HG03196 (cell line): ENCODE measurements at regions not wholly inside any gene's neighbourhood (a gene's known extent, or its start where the extent isn't known, plus 50 kb on each side); places are given as distances from the start of the nearest gene placed in this dataset.
"Not testable (repeated sequence)": the region's sequence is repeated elsewhere in the genome, so short reads cannot be mapped to it uniquely, and the experiment has no call there.

Experiments used
- ATAC-seq: cut with Tn5 transposase; IDR thresholded peaks from one replicate; pipeline ENCODE4 v1.9.1; 2021; ENCODE audit not compliant: unreplicated experiment

DNA sequence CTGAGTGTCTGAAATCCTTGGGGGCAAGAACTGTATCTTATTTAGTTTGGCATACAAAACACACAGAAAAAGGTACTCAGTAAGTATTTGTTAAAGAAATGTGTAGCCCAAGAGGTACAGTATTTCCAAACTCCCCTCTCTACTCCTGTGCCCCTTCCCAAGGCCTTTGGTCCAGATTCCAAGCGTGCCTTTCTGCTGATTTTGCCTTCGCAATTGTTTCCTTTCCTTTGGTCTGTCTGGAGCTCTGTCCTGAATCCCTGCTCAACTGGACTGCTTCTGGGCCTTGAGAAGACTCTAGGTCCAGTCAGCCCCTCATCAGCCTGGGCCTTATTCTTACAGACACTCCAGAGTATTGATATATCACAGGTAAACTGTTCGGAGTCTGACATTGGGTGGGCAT, 122.2 kb upstream of the SYNCRIP start:
- ATAC-seq, result no peak

DNA sequence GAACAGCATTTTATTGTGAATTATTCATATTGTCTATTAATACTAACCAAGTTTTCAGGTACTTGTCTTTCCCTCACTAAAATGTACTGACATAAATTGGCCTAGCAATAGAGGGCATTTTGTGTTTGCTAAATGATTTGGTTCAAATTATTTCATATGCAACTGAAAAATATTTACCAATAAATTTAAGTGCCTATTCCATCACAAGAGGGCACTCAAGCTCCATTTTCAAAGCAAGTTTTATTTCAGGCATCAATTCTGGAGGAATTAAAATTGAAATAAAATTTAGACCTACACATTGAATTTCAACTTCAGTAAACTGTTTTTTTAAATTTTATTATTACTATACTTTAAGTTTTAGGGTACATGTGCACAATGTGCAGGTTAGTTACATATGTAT, 114.3 kb upstream of the SYNCRIP start:
- ATAC-seq, result no peak

DNA sequence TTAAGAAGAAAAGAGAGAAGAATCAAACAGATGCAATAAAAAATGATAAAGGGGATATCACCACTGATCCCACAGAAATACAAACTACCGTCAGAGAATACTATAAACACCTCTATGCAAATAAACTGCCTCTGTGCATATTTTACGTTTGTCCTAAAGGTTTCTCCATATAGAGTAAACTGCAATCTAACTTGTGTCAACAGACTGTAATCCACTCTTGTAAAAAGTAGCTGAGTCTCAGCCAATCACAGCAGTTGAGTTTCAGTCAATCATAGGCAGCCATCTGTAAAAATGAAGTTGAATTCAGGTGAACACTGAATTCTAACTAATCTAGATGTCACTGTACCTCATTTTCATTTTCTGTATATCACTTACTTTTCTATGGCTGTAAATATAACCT, 112.2 kb upstream of the SYNCRIP start:
- no peak for ATAC-seq

DNA sequence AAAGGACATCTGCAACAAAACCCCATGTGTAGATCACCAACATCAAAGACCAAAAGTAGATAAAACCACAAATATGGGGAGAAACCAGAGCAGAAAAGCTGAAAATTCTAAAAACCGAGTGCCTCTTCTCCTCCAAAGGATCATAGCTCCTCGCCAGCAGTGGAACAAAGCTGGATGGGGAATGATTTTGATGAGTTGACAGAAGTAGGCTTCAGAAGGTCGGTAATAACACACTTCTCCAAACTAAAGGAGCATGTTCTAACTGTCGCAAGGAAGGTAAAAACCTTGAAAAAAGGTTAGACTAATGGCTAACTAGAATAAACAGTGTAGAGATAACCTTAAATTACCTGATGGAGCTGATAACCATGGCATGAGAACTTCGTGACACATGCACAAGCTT, 109.9 kb upstream of the SYNCRIP start:
- no peak for ATAC-seq

DNA sequence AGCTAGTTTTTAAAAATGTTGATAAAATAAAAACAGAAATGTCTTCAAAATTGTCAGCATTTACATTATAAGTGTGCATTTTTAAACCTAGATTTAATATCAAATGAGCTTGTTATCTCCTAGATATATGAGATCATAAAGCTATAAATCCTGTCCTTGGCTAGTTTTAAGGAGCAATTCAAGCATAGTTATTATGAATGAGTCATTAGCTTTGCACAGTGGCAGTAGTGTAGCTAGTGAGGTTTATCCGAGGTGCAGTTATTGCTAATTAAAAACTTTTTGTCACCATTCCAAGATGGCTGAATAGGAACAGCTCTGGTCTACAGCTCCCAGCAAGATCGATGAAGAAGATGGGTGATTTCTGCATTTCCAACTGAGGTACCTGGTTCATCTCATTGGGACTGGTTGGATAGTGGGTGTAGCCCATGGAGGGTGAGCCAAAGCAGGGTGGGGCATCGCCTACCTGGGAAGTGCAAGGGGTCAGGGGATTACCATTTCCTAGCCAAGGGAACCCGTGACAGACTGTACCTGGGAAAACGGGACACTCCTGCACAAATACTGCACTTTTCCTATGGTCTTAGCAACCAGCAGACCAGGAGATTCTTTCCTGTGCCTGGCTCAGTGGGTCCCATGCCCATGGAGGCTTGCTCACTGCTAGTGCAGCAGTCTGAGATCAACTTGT, 108.8 kb upstream of the SYNCRIP start:
- no peak for ATAC-seq

DNA sequence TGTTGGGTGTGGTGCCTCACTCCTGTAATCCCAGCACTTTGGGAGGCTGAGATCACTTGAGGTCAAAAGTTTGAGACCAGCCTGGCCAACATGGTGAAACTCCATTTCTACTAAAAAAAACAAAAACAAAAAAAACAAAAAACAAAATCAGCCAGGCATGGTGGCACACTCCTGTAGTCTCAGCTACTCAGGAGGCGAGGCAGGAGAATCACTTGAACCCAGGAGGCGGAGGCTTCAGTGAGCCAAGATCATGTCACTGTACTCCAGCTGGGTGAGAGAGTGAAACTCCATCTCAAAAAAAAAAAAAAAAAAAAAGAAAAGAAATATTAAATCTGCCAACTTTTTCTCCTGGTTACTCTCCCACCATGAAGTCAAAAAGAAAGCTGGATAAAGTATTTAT, 107.5 kb upstream of the SYNCRIP start:
- ATAC-seq, result not testable (repeated sequence)

DNA sequence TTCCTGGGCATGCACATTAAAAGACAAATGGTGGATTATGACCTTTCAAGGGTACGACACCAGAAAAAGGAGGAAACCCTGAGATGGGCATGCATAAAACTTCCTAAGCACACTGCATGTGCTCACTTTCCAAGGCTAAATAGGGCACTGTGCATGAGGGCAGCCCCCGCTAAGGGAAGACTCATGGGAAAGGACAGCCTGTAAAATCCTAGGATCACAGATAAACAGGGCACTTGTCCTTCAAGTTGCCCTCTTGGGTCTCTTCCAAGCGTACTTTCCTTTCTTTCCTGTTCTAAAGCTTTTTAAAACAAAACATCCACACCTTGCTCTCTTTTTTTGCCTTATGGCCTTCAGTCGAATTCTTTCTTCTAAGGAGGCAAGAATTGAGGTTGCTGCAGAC, 106.5 kb upstream of the SYNCRIP start:
- ATAC-seq, result no peak

DNA sequence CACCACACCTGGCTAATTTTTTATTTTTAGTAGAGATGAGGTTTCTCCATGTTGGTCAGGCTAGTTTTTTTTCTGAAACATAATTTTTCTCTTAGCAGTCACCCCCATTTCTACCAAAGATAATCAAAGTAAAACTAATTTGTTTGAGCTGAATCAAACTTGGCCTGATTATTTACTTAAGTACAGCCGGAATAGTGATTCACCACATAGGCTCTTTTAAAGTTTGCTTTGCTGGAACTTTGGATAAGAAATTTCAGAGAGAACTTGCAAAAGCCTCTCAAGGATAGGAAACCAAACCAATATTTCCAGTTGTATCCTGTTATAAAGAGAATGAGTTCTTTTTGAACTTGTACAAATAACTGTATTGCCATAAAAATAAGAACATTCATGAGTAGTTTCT, 105.0 kb upstream of the SYNCRIP start:
- ATAC-seq, result no peak

DNA sequence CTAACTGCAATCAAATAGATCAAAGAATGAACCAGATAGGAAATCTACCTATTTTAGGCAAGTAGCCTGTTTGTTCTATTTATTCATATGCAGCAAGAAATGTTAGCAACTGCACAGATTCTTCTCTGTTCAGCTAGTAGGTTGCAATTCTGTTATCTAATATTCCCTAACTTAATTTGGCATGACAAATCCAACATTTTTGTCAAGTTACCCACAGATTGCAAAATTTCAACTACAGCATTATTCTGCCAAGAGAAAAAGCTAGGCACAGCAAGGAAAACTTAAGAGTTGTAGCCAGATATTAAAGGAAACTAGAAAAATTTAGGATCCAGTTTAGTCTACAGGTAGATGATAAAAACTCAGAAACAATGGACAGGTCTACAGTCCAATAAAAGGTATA, 104.4 kb upstream of the SYNCRIP start:
- no peak for ATAC-seq

DNA sequence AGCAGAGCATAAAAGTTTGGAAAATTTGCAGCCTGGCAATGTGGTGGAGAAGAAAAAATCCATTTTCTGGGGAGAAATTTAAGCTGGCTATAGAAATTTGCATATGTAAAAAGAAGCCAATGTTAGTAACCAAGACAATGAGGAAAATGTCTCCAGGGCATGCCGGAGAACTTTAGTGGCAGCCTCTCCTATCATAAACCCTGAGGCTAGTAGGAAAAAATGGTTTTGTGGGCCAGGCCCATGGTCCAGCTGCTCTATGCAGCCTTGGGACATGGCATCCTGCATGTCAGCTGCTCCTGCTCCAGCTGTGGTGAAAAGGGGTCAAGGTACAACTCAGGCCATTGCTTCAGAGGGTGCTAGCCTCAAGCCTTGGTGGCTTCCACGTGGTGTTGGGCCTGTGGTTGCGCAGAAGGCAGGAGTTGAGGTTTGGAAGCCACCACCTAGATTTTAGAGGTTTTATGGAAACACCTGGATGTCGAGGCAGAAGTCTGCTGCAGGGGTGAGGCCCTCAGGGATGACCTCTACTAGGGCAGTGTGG, 101.8 kb upstream of the SYNCRIP start:
- ATAC-seq, result no peak

DNA sequence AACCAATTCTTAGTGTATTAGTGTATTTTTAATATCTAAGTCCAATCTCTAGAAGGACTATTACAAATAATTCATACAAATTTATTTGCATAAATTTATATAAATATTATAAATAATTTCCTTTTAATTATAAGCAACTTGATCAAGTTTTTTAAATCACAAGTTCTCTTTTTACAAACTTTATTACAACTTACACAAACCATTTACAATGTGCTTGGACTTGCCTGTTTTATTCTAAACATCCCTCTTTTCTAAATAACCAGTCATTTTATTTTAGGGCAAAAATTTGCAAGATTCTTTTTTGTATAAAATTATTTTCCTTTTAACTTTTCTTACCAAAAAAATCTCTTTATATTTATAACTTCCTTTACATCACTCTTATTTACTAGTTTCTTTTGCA, 83.5 kb upstream of the SYNCRIP start:
- no peak for ATAC-seq

DNA sequence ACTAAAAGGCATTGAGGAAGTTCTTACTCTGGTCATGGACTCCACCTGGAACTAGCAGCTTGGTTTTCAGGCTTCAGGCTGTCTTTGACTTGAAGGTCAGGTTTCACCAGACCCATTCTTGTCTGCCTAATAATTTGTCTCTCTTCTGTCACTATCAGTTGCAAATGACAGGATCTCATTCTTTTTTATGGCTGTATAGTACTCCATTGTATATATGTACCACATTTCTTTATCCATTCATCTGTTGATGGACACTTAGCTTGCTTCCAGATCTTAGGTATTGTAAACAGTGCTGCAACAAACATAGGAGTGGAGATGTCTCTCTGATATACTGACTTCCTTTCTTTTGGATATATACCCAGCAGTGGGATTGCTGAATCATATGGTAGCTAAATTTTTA, 73.1 kb upstream of the SYNCRIP start:
- ATAC-seq, result no peak

DNA sequence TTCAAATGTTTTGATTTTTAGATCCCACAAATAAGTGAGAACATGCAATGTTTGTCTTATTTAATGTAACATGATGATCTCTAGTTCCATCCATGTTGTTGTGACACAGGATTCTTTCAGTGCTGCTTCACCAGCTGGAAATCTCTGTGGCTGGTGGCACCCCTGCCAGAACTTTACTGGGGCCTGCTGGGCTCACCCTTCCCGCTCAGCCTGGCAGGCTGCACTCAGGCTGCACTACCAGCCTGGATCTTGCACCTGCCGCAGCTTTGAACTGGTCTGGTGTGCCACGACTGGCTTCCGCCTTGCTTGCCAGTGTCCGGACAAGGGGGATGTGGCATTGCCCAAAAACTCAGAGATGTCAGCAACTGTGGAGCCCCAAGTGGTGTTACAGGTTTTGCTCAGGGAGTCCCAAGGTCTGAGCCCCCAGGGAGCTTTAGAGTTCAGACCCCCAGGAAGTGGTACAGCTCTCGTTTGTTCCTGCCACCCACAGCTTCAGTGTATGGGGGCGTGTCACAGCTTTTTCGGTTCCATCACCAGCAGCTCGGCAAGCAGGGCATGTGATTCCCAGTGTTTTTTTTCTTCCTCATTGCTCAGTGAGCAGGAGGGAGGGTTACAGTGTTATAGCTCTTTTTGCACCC, 72.3 kb upstream of the SYNCRIP start:
- ATAC-seq, result no peak

DNA sequence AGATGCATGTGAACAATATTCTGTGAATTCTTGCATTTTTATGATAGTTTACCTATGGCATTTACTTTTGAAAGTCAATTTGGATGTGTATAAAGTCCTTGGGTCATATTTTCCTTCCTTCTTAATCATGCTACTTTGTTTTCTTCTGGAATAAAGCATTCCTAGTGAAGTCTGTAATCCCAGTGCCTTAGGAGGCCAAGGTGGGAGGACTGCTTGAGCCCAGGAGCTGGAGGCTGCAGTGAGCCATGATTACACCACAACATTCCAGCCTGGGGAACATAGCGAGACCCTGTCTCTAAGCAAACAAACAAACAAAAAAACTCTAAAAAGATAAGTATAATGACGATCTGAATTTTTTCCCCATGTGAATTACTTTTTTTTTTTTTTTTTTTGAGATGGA, 69.7 kb upstream of the SYNCRIP start:
- no peak for ATAC-seq

DNA sequence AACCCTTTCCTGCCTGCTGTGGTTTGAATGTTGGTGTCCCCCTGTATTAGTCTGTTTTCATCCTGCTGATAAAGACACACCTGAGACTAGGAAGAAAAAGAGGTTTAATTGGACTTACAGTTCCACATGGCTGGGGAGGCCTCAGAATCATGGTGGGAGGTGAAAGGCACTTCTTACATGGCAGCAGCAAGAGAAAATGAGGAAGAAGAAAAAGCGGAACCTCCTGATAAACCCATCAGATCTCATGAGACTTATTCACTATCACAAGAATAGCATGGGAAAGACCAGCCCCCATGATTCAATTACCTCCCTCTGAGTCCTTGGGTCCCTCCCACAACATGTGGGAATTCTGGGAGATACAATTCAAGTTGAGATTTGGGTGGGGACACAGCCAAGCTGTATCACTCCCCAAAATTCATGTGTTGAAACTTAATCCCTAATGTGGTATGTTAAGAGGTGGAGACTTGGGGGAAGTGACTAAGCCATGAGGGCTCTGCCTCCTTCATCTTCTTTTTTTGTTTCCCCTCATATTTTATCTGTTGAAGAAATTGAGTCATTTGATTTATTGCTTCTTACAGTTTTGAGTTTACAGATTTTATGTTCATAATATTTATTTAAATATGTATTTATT, 64.9 kb upstream of the SYNCRIP start:
- ATAC-seq, result not testable (repeated sequence)

DNA sequence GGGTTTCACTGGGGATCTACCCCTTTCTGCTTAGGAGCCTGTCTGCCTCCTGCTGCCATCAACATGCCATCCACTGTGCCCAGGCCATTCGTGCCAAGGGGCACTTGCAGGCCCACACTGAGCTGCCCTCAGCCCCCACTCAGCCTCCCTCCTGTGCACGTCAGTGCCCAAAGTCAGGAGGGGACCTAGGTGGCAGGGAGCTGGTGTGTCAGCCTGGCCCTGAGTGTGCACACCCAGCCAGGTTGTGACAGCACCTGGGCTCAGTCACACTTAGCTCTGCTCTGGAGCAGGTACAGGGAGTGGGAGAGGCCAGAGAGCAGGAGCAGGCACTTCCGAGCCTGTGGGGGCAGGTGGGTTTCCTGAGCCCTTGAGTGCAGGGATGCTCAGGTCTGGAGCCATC, 63.6 kb upstream of the SYNCRIP start:
- no peak for ATAC-seq

DNA sequence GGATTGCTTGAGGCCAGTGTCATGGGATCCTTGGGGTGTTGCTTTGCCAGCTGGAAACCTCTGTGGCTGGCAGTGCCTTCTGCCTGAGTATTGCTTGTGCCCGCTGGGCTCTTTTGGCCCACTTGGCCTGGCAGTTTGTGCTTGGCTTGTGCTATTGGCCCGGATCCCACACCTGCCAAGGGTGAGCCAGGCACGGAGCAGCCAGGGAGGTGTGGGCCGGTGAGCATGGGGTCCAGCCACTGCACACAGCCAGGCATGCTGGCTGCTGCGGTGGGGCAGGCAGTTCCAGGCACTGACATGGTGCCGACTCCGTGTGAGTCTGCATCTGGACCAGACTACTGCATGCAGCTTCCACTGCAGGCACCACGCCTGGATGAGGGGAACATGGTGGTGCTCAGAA, 62.5 kb upstream of the SYNCRIP start:
- no peak for ATAC-seq

DNA sequence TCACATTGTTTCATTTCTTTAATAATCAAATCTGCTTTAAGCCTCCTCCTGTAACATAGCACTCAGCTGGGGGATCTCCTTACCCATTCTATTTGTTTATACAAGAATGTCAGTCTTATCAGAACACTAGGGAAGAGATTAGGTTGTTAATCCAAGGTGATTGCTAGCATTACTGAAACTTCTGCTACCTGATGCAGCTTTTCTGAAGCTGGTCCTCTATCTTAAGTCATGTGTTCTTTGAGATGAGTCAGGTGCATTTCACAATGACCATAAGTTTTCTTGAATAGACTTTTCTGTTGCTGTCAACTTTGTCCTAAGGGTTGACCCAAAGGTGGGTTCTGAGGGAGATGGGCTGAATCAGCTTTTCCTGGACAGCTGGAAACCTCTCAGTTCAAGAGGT, 60.7 kb upstream of the SYNCRIP start:
- no peak for ATAC-seq
